Natural killer cell (primary cell): ENCODE measurements at regions not wholly inside any gene's neighbourhood (a gene's known extent, or its start where the extent isn't known, plus 50 kb on each side); places are given as distances from the start of the nearest gene placed in this dataset.

Experiments used
- ATAC-seq, 3 donors: fragments of 150-1000 bp in 2 of 3; fragments of 200-7000 bp in 1 of 3; cut with Tn5 transposase; 1 replicate in 1 of 3; 2 replicates in 2 of 3; pipeline ENCODE4 v1.10.0; 2021; ENCODE audit warnings: mild to moderate bottlenecking in 2 of 3, moderate library complexity in 2 of 3
- DNase-seq, 2 donors: peaks; one replicate each; pipeline versions ENCODE4 v3.0.0 to v3.0.0-alpha.2; 2013 to 2021; ENCODE audit warnings: mixed read lengths in 1 of 2
- H3K27ac ChIP-seq: one replicate; pipeline ENCODE4 v1.5.1; 2013; ENCODE audit warnings: mild to moderate bottlenecking, low read length
- H3K27me3 ChIP-seq: one replicate; pipeline ENCODE4 v1.6.1; 2013; ENCODE audit warnings: low read length; ENCODE audit not compliant: control insufficient read depth, insufficient read depth
- H3K36me3 ChIP-seq: one replicate; pipeline ENCODE4 v1.6.1; 2013; ENCODE audit warnings: low read length; ENCODE audit not compliant: control insufficient read depth, insufficient read depth
- H3K4me1 ChIP-seq: one replicate; pipeline ENCODE4 v1.6.1; 2013; ENCODE audit warnings: low read length; ENCODE audit not compliant: control insufficient read depth, insufficient read depth
- H3K4me3 ChIP-seq: one replicate; pipeline ENCODE4 v1.5.1; 2013; ENCODE audit warnings: low read length
- H3K9me3 ChIP-seq: one replicate; pipeline ENCODE4 v1.6.1; 2013; ENCODE audit warnings: low read length; ENCODE audit not compliant: control insufficient read depth, insufficient read depth
- H3K27ac Mint-ChIP-seq, 2 donors: one replicate each; pipeline ENCODE4 v1.8.0; 2022; ENCODE audit warnings: mild to moderate bottlenecking in 2 of 2, mixed read lengths in 2 of 2, moderate library complexity in 1 of 2
- H3K27me3 Mint-ChIP-seq, 2 donors: one replicate each; pipeline ENCODE4 v1.8.0; 2022; ENCODE audit warnings: low read depth in 2 of 2, mixed read lengths in 2 of 2
- H3K36me3 Mint-ChIP-seq: one replicate; pipeline ENCODE4 v1.8.0; 2022; ENCODE audit warnings: mixed read lengths
- H3K4me1 Mint-ChIP-seq, 2 donors: one replicate each; pipeline ENCODE4 v1.8.0; 2022; ENCODE audit warnings: mixed read lengths in 2 of 2
- H3K4me3 Mint-ChIP-seq: one replicate; pipeline ENCODE4 v1.8.0; 2022; ENCODE audit warnings: mild to moderate bottlenecking, moderate library complexity, mixed read lengths
- H3K9me3 Mint-ChIP-seq, 2 donors: one replicate each; pipeline ENCODE4 v1.8.0; 2022; ENCODE audit warnings: mixed read lengths in 2 of 2
- WGBS: methylation state at CpG from one replicate; pipeline ENCODE4 v1.1.7; 2013; ENCODE audit warnings: missing lambda C conversion rate; ENCODE audit not compliant: insufficient coverage; 5-methylcytosine and 5-hydroxymethylcytosine counted together
- intact Hi-C: fragments of 100-400 bp; cut with micrococcal nuclease; formaldehyde crosslinking; loops from one replicate; pipeline ENCODE4 v1.14.2; 2022
- TF ChIP-seq, protein P1 (sequence below): fragments of 200-600 bp; IDR thresholded peaks from one replicate; pipeline ENCODE4 v1.8.0; 2022; ENCODE audit warnings: antibody characterized with exemption

DNA sequence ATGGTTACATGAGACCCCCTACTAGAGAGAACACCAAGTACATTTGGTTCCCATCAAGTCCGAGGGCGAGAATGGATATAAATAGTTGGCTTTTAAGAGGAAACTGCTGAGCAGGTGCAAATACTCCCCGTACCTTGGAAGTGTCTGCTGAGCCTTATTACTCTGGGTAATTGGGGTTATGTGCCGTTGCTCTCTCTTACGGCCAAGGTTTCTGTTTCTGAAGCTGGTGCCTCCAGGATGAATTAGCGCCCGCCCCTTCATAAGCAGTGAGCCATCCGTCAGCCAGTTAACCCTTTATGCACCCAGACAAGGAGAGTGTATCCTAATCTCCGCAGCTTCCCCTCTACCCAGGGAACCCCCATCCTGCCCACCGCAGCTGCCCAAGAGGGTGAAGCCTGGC lies 90.4 kb upstream of the AJAP1 start:
- Histone ChIP-seq H3K27me3 (no peaks in the 10 kb centered on the region), H3K4me3 (no peak overlapping the region), H3K9me3 (no peaks in the 10 kb centered on the region), H3K27ac (no peak overlapping the region), H3K4me1 (no peaks in the 10 kb centered on the region), H3K36me3 (no peaks in the 10 kb centered on the region)
- no peaks in the 10 kb centered on the region for H3K9me3 Mint-ChIP-seq
- H3K4me3 Mint-ChIP-seq, result no peak overlapping the region
- ATAC-seq (no peak), DNase-seq (no peak)
- TF ChIP-seq, protein P1, sequence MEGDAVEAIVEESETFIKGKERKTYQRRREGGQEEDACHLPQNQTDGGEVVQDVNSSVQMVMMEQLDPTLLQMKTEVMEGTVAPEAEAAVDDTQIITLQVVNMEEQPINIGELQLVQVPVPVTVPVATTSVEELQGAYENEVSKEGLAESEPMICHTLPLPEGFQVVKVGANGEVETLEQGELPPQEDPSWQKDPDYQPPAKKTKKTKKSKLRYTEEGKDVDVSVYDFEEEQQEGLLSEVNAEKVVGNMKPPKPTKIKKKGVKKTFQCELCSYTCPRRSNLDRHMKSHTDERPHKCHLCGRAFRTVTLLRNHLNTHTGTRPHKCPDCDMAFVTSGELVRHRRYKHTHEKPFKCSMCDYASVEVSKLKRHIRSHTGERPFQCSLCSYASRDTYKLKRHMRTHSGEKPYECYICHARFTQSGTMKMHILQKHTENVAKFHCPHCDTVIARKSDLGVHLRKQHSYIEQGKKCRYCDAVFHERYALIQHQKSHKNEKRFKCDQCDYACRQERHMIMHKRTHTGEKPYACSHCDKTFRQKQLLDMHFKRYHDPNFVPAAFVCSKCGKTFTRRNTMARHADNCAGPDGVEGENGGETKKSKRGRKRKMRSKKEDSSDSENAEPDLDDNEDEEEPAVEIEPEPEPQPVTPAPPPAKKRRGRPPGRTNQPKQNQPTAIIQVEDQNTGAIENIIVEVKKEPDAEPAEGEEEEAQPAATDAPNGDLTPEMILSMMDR, result no peak
- 33% methylated on average over 10 of the region's 10 CpGs for WGBS
- H3K4me1 Mint-ChIP-seq, result no peaks in the 10 kb centered on the region
- H3K27ac Mint-ChIP-seq, result no peak overlapping the region
- intact Hi-C loops, result no loop called here
- peaks cover 0 to 28% of the 10 kb centered on the region in 2 donors for H3K27me3 Mint-ChIP-seq
- no peaks in the 10 kb centered on the region for H3K36me3 Mint-ChIP-seq

DNA sequence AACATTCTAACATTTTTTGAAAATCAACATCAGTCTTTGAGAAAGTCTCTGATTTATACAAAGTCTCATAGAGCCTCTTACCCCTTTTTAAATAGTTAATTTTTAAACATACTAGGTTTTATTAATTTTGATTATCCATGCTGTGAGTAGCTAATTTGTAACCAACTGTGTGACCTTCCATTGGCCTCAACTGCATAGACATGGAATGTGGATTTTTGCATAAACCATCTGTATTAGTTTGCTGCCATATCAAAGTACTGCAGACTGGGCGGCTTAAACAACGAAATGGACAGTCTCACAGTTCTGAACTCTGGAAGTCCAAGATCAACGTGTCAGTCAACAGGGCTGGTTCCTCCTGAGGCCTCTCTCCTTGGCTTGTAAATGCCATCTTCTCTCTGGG lies 89.2 kb upstream of the AJAP1 start:
- Mint-ChIP-seq H3K4me1 (no peaks in the 10 kb centered on the region), H3K27ac (no peak overlapping the region), H3K27me3 (peaks cover 0 to 28% of the 10 kb centered on the region in 2 donors), H3K4me3 (no peak overlapping the region), H3K9me3 (no peaks in the 10 kb centered on the region), H3K36me3 (no peaks in the 10 kb centered on the region)
- no peak for ATAC-seq
- no peak overlapping the region for H3K27ac ChIP-seq
- no peaks in the 10 kb centered on the region for H3K4me1 ChIP-seq
- H3K4me3 ChIP-seq, result no peak overlapping the region
- WGBS, result 79% methylated on average over 3 of the region's 3 CpGs
- TF ChIP-seq, protein P1, result no peak
- DNase-seq, result no peak
- H3K27me3 ChIP-seq, result no peaks in the 10 kb centered on the region
- intact Hi-C loops, result no loop called here
- no peaks in the 10 kb centered on the region for H3K36me3 ChIP-seq
- H3K9me3 ChIP-seq, result no peaks in the 10 kb centered on the region

DNA sequence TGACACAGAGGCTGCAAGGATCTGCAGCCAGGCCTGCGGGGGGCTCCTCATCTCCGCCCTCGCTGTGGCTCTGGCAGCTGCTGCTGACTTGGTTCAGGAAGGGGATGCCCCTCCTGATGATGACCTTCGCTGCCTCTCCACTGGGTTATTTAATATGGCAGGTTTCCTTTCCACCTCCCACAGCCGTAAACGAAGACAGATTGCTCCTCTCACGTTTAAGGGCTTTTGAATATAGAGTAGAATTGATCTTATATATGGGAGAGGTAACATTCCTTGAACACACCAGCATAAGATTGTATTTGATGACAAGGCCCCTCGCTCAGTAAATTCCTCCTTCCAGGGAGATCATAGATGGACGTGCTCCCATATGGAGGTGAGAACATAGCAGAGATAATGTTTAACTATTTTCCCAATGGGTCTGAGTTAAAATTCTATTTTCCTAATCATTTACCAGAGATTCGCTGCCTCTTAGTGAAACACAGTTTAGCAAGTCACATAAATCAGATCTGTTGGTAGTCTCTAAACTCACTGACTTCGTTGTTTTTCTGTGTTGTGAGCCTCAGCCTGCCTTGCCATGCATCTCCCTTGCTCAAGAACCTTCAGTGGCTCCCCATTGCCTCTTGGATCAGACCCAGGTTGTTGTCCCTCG lies 88.5 kb upstream of the AJAP1 start:
- intact Hi-C loops, result no loop called here

More for the DNA sequence above, 88.5 kb upstream of the AJAP1 start:
- ATAC-seq, result no peak
- Histone ChIP-seq H3K27me3 (no peaks in the 10 kb centered on the region), H3K4me1 (no peaks in the 10 kb centered on the region), H3K9me3 (no peaks in the 10 kb centered on the region), H3K36me3 (no peaks in the 10 kb centered on the region), H3K27ac (no peak overlapping the region), H3K4me3 (no peak overlapping the region)
- TF ChIP-seq, protein P1, result no peak
- Mint-ChIP-seq H3K27ac (no peak overlapping the region), H3K9me3 (no peaks in the 10 kb centered on the region), H3K4me3 (no peak overlapping the region), H3K27me3 (peaks cover 0 to 26% of the 10 kb centered on the region in 2 donors), H3K36me3 (no peaks in the 10 kb centered on the region), H3K4me1 (no peaks in the 10 kb centered on the region)
- no peak for DNase-seq
- 76% methylated on average over 6 of the region's 12 CpGs for WGBS
